H9 (cell line): ENCODE measurements at regions not wholly inside any gene's neighbourhood (a gene's known extent, or its start where the extent isn't known, plus 50 kb on each side); places are given as distances from the start of the nearest gene placed in this dataset.

Experiments
- DNase-seq: peaks from one replicate; pipeline ENCODE4 v3.0.0-alpha.2; 2017
- H2AFZ ChIP-seq: one replicate; pipeline ENCODE4 v1.6.1; 2013; ENCODE audit warnings: mild to moderate bottlenecking, low read length, control low read depth, moderate library complexity
- H2AK5ac ChIP-seq: 2 replicates; pipeline ENCODE4 v1.6.1; 2013; ENCODE audit warnings: low read length, control low read depth, mixed read lengths; ENCODE audit not compliant: insufficient read length
- H2BK120ac ChIP-seq: one replicate; pipeline ENCODE4 v1.6.1; 2013; ENCODE audit warnings: low read depth, mild to moderate bottlenecking, low read length, control low read depth, inconsistent platforms; ENCODE audit not compliant: poor library complexity, severe bottlenecking
- H2BK12ac ChIP-seq: 2 replicates; pipeline ENCODE4 v1.6.1; 2013; ENCODE audit warnings: low read length, control low read depth, mixed read lengths, low read depth; ENCODE audit not compliant: insufficient read length
- H2BK15ac ChIP-seq: 2 replicates; pipeline ENCODE4 v1.6.1; 2013; ENCODE audit warnings: low read depth, low read length, control low read depth
- H2BK20ac ChIP-seq: one replicate; pipeline ENCODE4 v1.6.1; 2013; ENCODE audit warnings: low read depth, mild to moderate bottlenecking, low read length, control low read depth, inconsistent platforms; ENCODE audit not compliant: poor library complexity, severe bottlenecking
- H2BK5ac ChIP-seq: 2 replicates; pipeline ENCODE4 v1.6.1; 2013; ENCODE audit warnings: low read length, control low read depth, mixed read lengths; ENCODE audit not compliant: insufficient read length
- H3K14ac ChIP-seq: 2 replicates; pipeline ENCODE4 v1.6.1; 2013; ENCODE audit warnings: low read length, control low read depth; ENCODE audit not compliant: insufficient read depth
- H3K18ac ChIP-seq: 2 replicates; pipeline ENCODE4 v1.6.1; 2013; ENCODE audit warnings: low read depth, mild to moderate bottlenecking, mixed read lengths, low read length, control low read depth; ENCODE audit not compliant: insufficient read length
- H3K23ac ChIP-seq: 2 replicates; pipeline ENCODE4 v1.6.1; 2013; ENCODE audit warnings: low read length, control low read depth, mixed read lengths, low read depth; ENCODE audit not compliant: insufficient read length
- H3K23me2 ChIP-seq: 2 replicates; pipeline ENCODE4 v1.6.1; 2013; ENCODE audit warnings: low read depth, mild to moderate bottlenecking, mixed read lengths, low read length, control low read depth; ENCODE audit not compliant: insufficient read length, poor library complexity, severe bottlenecking
- H3K27ac ChIP-seq: 2 replicates; pipeline ENCODE4 v1.5.1; 2013; ENCODE audit warnings: low read length, control low read depth, mixed read lengths, low read depth; ENCODE audit not compliant: insufficient read length
- H3K27me3 ChIP-seq: 2 replicates; pipeline ENCODE4 v1.6.1; 2013; ENCODE audit warnings: low read length, control low read depth, inconsistent platforms; ENCODE audit not compliant: insufficient read depth
- H3K4ac ChIP-seq: 2 replicates; pipeline ENCODE4 v1.6.1; 2013; ENCODE audit warnings: low read depth, mild to moderate bottlenecking, control low read depth, inconsistent platforms, low read length, moderate library complexity
- H3K4me1 ChIP-seq: 2 replicates; pipeline ENCODE4 v1.6.1; 2013; ENCODE audit warnings: low read length, control low read depth, inconsistent platforms; ENCODE audit not compliant: insufficient read depth
- H3K4me2 ChIP-seq: 2 replicates; pipeline ENCODE4 v1.6.1; 2013; ENCODE audit warnings: low read length, control low read depth, mixed read lengths; ENCODE audit not compliant: insufficient read length, insufficient read depth
- H3K56ac ChIP-seq: 2 replicates; pipeline ENCODE4 v1.6.1; 2013; ENCODE audit warnings: low read depth, mild to moderate bottlenecking, mixed read lengths, low read length, control low read depth; ENCODE audit not compliant: insufficient read length
- H3K79me1 ChIP-seq: 2 replicates; pipeline ENCODE4 v1.6.1; 2013; ENCODE audit warnings: low read depth, mild to moderate bottlenecking, moderate library complexity, low read length, control low read depth, inconsistent platforms; ENCODE audit not compliant: insufficient read depth, poor library complexity, severe bottlenecking
- H3K79me2 ChIP-seq: 2 replicates; pipeline ENCODE4 v1.6.1; 2013; ENCODE audit warnings: low read length, control low read depth, inconsistent platforms; ENCODE audit not compliant: insufficient read depth
- H3K9ac ChIP-seq: 2 replicates; pipeline ENCODE4 v1.6.1; 2013; ENCODE audit warnings: low read length, control low read depth, mixed read lengths; ENCODE audit not compliant: insufficient read length; ENCODE audit errors: extremely low read depth
- H3K9me3 ChIP-seq: one replicate; pipeline ENCODE4 v1.6.1; 2013; ENCODE audit warnings: low read depth, low read length, inconsistent platforms; ENCODE audit not compliant: control insufficient read depth
- H3T11ph ChIP-seq: one replicate; pipeline ENCODE4 v1.6.1; 2013; ENCODE audit warnings: mild to moderate bottlenecking, low read length, control low read depth, inconsistent platforms
- H4K20me1 ChIP-seq: one replicate; pipeline ENCODE4 v1.6.1; 2013; ENCODE audit not compliant: control insufficient read depth, insufficient read length, insufficient read depth
- H4K5ac ChIP-seq: 2 replicates; pipeline ENCODE4 v1.6.1; 2013; ENCODE audit warnings: low read depth, mild to moderate bottlenecking, mixed read lengths, low read length, control low read depth; ENCODE audit not compliant: insufficient read length
- H4K8ac ChIP-seq: replicated peaks from 2 replicates; pipeline ENCODE4 v1.6.1; 2013; ENCODE audit warnings: low read length, control low read depth, mixed read lengths, low read depth; ENCODE audit not compliant: insufficient read length
- H4K91ac ChIP-seq: 2 replicates; pipeline ENCODE4 v1.6.1; 2013; ENCODE audit warnings: low read depth, mild to moderate bottlenecking, moderate library complexity, mixed read lengths, low read length, control low read depth; ENCODE audit not compliant: insufficient read length
- H3K27ac Mint-ChIP-seq, 3 experiments: 2 replicates in 2 of 3; 3 replicates in 1 of 3; pipeline ENCODE4 v1.8.0; 2020 to 2021; ENCODE audit warnings: mixed read lengths in 3 of 3, mild to moderate bottlenecking in 1 of 3, moderate library complexity in 1 of 3
- H3K27me3 Mint-ChIP-seq: 2 replicates; pipeline ENCODE4 v1.8.0; 2021; ENCODE audit warnings: low read depth, mild to moderate bottlenecking, moderate library complexity, mixed read lengths
- H3K36me3 Mint-ChIP-seq, 3 experiments: 2 replicates in 2 of 3; 3 replicates in 1 of 3; pipeline ENCODE4 v1.8.0; 2020 to 2021; ENCODE audit warnings: low read depth in 3 of 3, mixed read lengths in 3 of 3; ENCODE audit not compliant: insufficient read depth in 1 of 3
- H3K4me1 Mint-ChIP-seq, 2 experiments: 2 replicates each; pipeline ENCODE4 v1.8.0; 2020; ENCODE audit warnings: mixed read lengths in 2 of 2
- H3K4me3 Mint-ChIP-seq, 2 experiments: 2 replicates in 1 of 2; 3 replicates in 1 of 2; pipeline ENCODE4 v1.8.0; 2020 to 2021; ENCODE audit warnings: mild to moderate bottlenecking in 2 of 2, mixed read lengths in 2 of 2, moderate library complexity in 1 of 2
- H3K9me3 Mint-ChIP-seq, 2 experiments: 2 replicates in 1 of 2; 3 replicates in 1 of 2; pipeline ENCODE4 v1.8.0; 2020; ENCODE audit warnings: mild to moderate bottlenecking in 2 of 2, mixed read lengths in 2 of 2, moderate library complexity in 1 of 2
- WGBS: extraction: QIAGEN DNeasy Blood & Tissue Kit; methylation state at CpG from one replicate; pipeline ENCODE4 v1.1.7; 2013; ENCODE audit warnings: missing lambda C conversion rate, low lambda C conversion rate, mixed read lengths; ENCODE audit not compliant: insufficient read length; ENCODE audit errors: extremely low coverage; 5-methylcytosine and 5-hydroxymethylcytosine counted together
- TF ChIP-seq, protein P1 (sequence below): fragments of 200-600 bp; sonication (generic); conservative IDR thresholded peaks from 3 replicates; pipeline ENCODE4 v1.8.0; 2021; ENCODE audit warnings: antibody characterized with exemption, mild to moderate bottlenecking

DNA sequence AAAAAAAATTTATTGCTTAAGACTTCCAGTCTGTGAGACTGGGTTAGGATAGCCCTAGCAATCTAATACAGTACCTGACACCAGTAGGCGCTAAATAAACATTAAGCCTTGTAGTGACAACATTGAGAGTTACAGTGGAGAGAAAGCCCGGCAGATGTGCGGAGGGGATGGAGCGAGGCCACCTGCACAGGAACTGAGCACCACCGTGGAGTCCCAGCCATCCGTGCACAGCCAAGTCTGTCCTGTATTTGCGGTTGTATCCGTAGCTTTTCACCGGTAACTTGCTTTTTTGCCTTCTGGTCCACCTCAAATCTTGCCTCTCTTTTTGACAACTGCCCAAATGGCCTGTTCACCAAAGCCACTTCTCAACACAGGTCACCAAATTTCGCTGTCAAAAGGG, 260.1 kb downstream of the GPATCH2 start:
- Histone ChIP-seq H4K91ac (no peak overlapping the region), H4K5ac (no peak overlapping the region), H3K14ac (no peak overlapping the region), H3K4ac (no peak overlapping the region), H3K9ac (no peak overlapping the region), H3K27me3 (peaks cover 2% of the 10 kb centered on the region; the same call in 1 of the 2 replicates), H3K4me1 (peaks cover 16% of the 10 kb centered on the region), H3T11ph (no peak overlapping the region), H2AK5ac (no peak overlapping the region), H3K23me2 (no peaks in the 10 kb centered on the region), H3K56ac (no peak overlapping the region), H4K20me1 (no peaks in the 10 kb centered on the region), H2BK5ac (no peak overlapping the region), H3K79me2 (no peaks in the 10 kb centered on the region), H2BK120ac (no peak overlapping the region), H3K18ac (no peak overlapping the region), H4K8ac (no peak overlapping the region), H3K23ac (no peak overlapping the region), H3K4me2 (no peak overlapping the region), H2BK15ac (no peak overlapping the region), H2BK20ac (no peak overlapping the region), H3K27ac (no peak overlapping the region), H2AFZ (no peak overlapping the region), H3K79me1 (no peaks in the 10 kb centered on the region), H2BK12ac (no peak overlapping the region), H3K9me3 (no peaks in the 10 kb centered on the region)
- peaks cover 0 to 3% (median 0%) of the 10 kb centered on the region in 3 experiments; a peak in 1 of 7 replicates for H3K36me3 Mint-ChIP-seq
- no CpG with 5 or more reads among the region's 10 CpGs for WGBS
- H3K4me3 Mint-ChIP-seq = no peak overlapping the region
- H3K4me1 Mint-ChIP-seq = peaks cover 45 to 52% of the 10 kb centered on the region in 2 experiments
- TF ChIP-seq, protein P1, sequence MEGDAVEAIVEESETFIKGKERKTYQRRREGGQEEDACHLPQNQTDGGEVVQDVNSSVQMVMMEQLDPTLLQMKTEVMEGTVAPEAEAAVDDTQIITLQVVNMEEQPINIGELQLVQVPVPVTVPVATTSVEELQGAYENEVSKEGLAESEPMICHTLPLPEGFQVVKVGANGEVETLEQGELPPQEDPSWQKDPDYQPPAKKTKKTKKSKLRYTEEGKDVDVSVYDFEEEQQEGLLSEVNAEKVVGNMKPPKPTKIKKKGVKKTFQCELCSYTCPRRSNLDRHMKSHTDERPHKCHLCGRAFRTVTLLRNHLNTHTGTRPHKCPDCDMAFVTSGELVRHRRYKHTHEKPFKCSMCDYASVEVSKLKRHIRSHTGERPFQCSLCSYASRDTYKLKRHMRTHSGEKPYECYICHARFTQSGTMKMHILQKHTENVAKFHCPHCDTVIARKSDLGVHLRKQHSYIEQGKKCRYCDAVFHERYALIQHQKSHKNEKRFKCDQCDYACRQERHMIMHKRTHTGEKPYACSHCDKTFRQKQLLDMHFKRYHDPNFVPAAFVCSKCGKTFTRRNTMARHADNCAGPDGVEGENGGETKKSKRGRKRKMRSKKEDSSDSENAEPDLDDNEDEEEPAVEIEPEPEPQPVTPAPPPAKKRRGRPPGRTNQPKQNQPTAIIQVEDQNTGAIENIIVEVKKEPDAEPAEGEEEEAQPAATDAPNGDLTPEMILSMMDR = no peak
- DNase-seq = no peak
- H3K27ac Mint-ChIP-seq = peak overlapping the region in 1 of 3 experiments; percentile 27; a peak in 1 of 7 replicates
- peaks cover 58% of the 10 kb centered on the region for H3K27me3 Mint-ChIP-seq
- H3K9me3 Mint-ChIP-seq = peaks cover 0 to 5% of the 10 kb centered on the region in 2 experiments; a peak in 1 of 5 replicates
